ACC112 (cell line): ENCODE measurements at regions not wholly inside any gene's neighbourhood (a gene's known extent, or its start where the extent isn't known, plus 50 kb on each side); places are given as distances from the start of the nearest gene placed in this dataset.
"Not testable (repeated sequence)": the region's sequence is repeated elsewhere in the genome, so short reads cannot be mapped to it uniquely, and the experiment has no call there.

Experiments used
- H2AFZ ChIP-seq: fragments of 200-600 bp; sonication (generic); one replicate; pipeline ENCODE4 v1.6.0; 2017; ENCODE audit warnings: antibody characterized with exemption, low read length; ENCODE audit not compliant: unreplicated experiment
- H3K27ac ChIP-seq: fragments of 200-600 bp; sonication (generic); 2 replicates; pipeline ENCODE4 v1.5.1; 2014; ENCODE audit warnings: low read depth, mild to moderate bottlenecking, antibody characterized with exemption, low read length, moderate library complexity
- H3K27me3 ChIP-seq: fragments of 200-600 bp; sonication (generic); 2 replicates; pipeline ENCODE4 v1.6.1; 2014; ENCODE audit warnings: mild to moderate bottlenecking, antibody characterized with exemption, low read length, moderate library complexity, mixed read lengths; ENCODE audit not compliant: insufficient read depth
- H3K36me3 ChIP-seq: fragments of 200-600 bp; sonication (generic); 2 replicates; pipeline ENCODE4 v1.6.1; 2016; ENCODE audit warnings: mild to moderate bottlenecking, antibody characterized with exemption, low read length, moderate library complexity, mixed read lengths; ENCODE audit not compliant: insufficient read depth
- H3K4me1 ChIP-seq: fragments of 200-600 bp; sonication (generic); one replicate; pipeline ENCODE4 v1.6.1; 2016; ENCODE audit warnings: low read length, mixed read lengths; ENCODE audit not compliant: insufficient read depth, unreplicated experiment, control insufficient read depth
- H3K4me3 ChIP-seq: fragments of 200-600 bp; sonication (generic); 2 replicates; pipeline ENCODE4 v1.5.1; 2014; ENCODE audit warnings: mild to moderate bottlenecking, low read depth, low read length
- H3K79me2 ChIP-seq: fragments of 200-600 bp; sonication (generic); one replicate; pipeline ENCODE4 v1.6.0; 2016; ENCODE audit warnings: low read length; ENCODE audit not compliant: control insufficient read depth, unreplicated experiment, insufficient read depth

- Histone ChIP-seq H2AFZ (peak overlapping the region; percentile 62), H3K4me1 (peaks cover 53% of the 10 kb centered on the region), H3K79me2 (no peaks in the 10 kb centered on the region), H3K27ac (peak overlapping the region; percentile 2), H3K27me3 (no peaks in the 10 kb centered on the region), H3K4me3 (no peak overlapping the region), H3K36me3 (no peaks in the 10 kb centered on the region)
These were observed 70.0 kb upstream of the NPAS2 start for GRCh38 chr2:100749771-100750542.

- H3K4me1 ChIP-seq = peaks cover 72% of the 10 kb centered on the region
- H3K4me3 ChIP-seq = peak overlapping the region; percentile 63
These were observed 67.9 kb upstream of the NPAS2 start for GRCh38 chr2:100751871-100752625.

GRCh38 chr2:100752628-100753333 lies 67.2 kb upstream of the NPAS2 start:
- Histone ChIP-seq H2AFZ (no peak overlapping the region), H3K4me1 (peaks cover 74% of the 10 kb centered on the region), H3K27me3 (no peaks in the 10 kb centered on the region), H3K27ac (peak overlapping the region; percentile 100), H3K79me2 (no peaks in the 10 kb centered on the region), H3K36me3 (no peaks in the 10 kb centered on the region), H3K4me3 (peak overlapping the region; percentile 63)

More at GRCh38 chr2:100751871-100752625, 67.9 kb upstream of the NPAS2 start:
- H3K79me2 ChIP-seq, H3K27me3 ChIP-seq, H3K36me3 ChIP-seq, H2AFZ ChIP-seq: not testable (repeated sequence)
- H3K27ac ChIP-seq = peak overlapping the region; percentile 100

- peak overlapping the region; percentile 100 for H3K27ac ChIP-seq
- peaks cover 71% of the 10 kb centered on the region for H3K4me1 ChIP-seq
- H2AFZ ChIP-seq = no peak overlapping the region
- no peaks in the 10 kb centered on the region for H3K27me3 ChIP-seq
- no peaks in the 10 kb centered on the region for H3K79me2 ChIP-seq
- peak overlapping the region; percentile 0; the same call in 1 of the 2 replicates for H3K4me3 ChIP-seq
- H3K36me3 ChIP-seq = no peaks in the 10 kb centered on the region
These were observed 66.5 kb upstream of the NPAS2 start for GRCh38 chr2:100753444-100753843.

GRCh38 chr2:100753881-100754280 lies 66.1 kb upstream of the NPAS2 start:
- H3K36me3 ChIP-seq = no peaks in the 10 kb centered on the region
- H2AFZ ChIP-seq = no peak overlapping the region
- peaks cover 67% of the 10 kb centered on the region for H3K4me1 ChIP-seq
- H3K27me3 ChIP-seq = no peaks in the 10 kb centered on the region
- no peaks in the 10 kb centered on the region for H3K79me2 ChIP-seq
- H3K27ac ChIP-seq = peak overlapping the region; percentile 100
- no peak overlapping the region for H3K4me3 ChIP-seq

- Histone ChIP-seq H3K27me3 (no peaks in the 10 kb centered on the region), H3K4me3 (no peak overlapping the region), H3K4me1 (peaks cover 66% of the 10 kb centered on the region), H3K36me3 (no peaks in the 10 kb centered on the region), H3K27ac (peak overlapping the region; percentile 53), H3K79me2 (no peaks in the 10 kb centered on the region), H2AFZ (no peak overlapping the region)
These were observed 65.0 kb upstream of the NPAS2 start for GRCh38 chr2:100754951-100755350.

- no peaks in the 10 kb centered on the region for H3K36me3 ChIP-seq
- H3K79me2 ChIP-seq = no peaks in the 10 kb centered on the region
- no peak overlapping the region for H3K4me3 ChIP-seq
- peaks cover 66% of the 10 kb centered on the region for H3K4me1 ChIP-seq
- peak overlapping the region; percentile 53 for H3K27ac ChIP-seq
- no peaks in the 10 kb centered on the region for H3K27me3 ChIP-seq
- H2AFZ ChIP-seq = no peak overlapping the region
These were observed 64.5 kb upstream of the NPAS2 start for GRCh38 chr2:100755441-100755840.

GRCh38 chr2:100756704-100757103 lies 63.2 kb upstream of the NPAS2 start:
- H3K4me1 ChIP-seq = peaks cover 63% of the 10 kb centered on the region

GRCh38 chr2:100757621-100758394 lies 62.1 kb upstream of the NPAS2 start:
- Histone ChIP-seq H2AFZ (peak overlapping the region; percentile 41), H3K36me3 (no peaks in the 10 kb centered on the region), H3K79me2 (no peaks in the 10 kb centered on the region), H3K4me3 (no peak overlapping the region), H3K27me3 (no peaks in the 10 kb centered on the region), H3K27ac (peak overlapping the region; percentile 68), H3K4me1 (peaks cover 54% of the 10 kb centered on the region)

More at GRCh38 chr2:100756704-100757103, 63.2 kb upstream of the NPAS2 start:
- no peak overlapping the region for H3K4me3 ChIP-seq
- no peaks in the 10 kb centered on the region for H3K27me3 ChIP-seq
- no peaks in the 10 kb centered on the region for H3K36me3 ChIP-seq
- H3K27ac ChIP-seq = peak overlapping the region; percentile 68
- H3K79me2 ChIP-seq = no peaks in the 10 kb centered on the region
- no peak overlapping the region for H2AFZ ChIP-seq

- H3K4me3 ChIP-seq = no peak overlapping the region
- no peaks in the 10 kb centered on the region for H3K79me2 ChIP-seq
- H3K27me3 ChIP-seq = no peaks in the 10 kb centered on the region
- no peaks in the 10 kb centered on the region for H3K36me3 ChIP-seq
- peaks cover 33% of the 10 kb centered on the region for H3K4me1 ChIP-seq
- H3K27ac ChIP-seq = no peak overlapping the region
- no peak overlapping the region for H2AFZ ChIP-seq
These were observed 60.0 kb upstream of the NPAS2 start for GRCh38 chr2:100759901-100760300.
